HepG2 (cell line): ENCODE measurements at regions not wholly inside any gene's neighbourhood (a gene's known extent, or its start where the extent isn't known, plus 50 kb on each side); places are given as distances from the start of the nearest gene placed in this dataset.

Experiments
- ATAC-seq: fragments of 200-7000 bp; cut with Tn5 transposase; 3 replicates; pipeline ENCODE4 v1.9.1; 2020; ENCODE audit warnings: mild to moderate bottlenecking, moderate library complexity
- BruUV-seq: library from RNA; stranded (reverse); fragments of 400-500 nt; replicated peaks from 2 replicates; lab custom pipeline; 2021; lab: Mats Ljungman, UMichigan
- CTCF ChIA-PET: fragments of 300-600 bp; formaldehyde crosslinking; extraction: SDS; loops from one replicate; lab custom pipeline; 2021; ENCODE audit warnings: low total read pairs, inconsistent platforms, low intra/inter-chr PET ratio; lab: Yijun Ruan, JAX
- POLR2A ChIA-PET: fragments of 350-600 bp; sonication (Branson Sonifier 250); formaldehyde crosslinking; loops from one replicate; lab custom pipeline; 2020; ENCODE audit warnings: antibody characterized with exemption, inconsistent platforms; lab: Yijun Ruan, JAX
- DNase-seq: peaks from one replicate; pipeline ENCODE4 v3.0.0-alpha.2; 2015; ENCODE audit warnings: low spot score
- FAIRE-seq: peaks from 3 replicates; lab custom pipeline; 2011; peaks lifted over from hg19 to GRCh38; lab: Jason Lieb, UNC
- H2AFZ ChIP-seq: one replicate; pipeline ENCODE4 v1.6.1; 2011; ENCODE audit warnings: low read length, inconsistent platforms
- H3K27ac ChIP-seq: fragments of 300-600 bp; 3 replicates; pipeline ENCODE4 v1.8.0; 2011; ENCODE audit warnings: mixed run types, mild to moderate bottlenecking, mixed read lengths, low read length, inconsistent platforms; ENCODE audit not compliant: insufficient read depth; ENCODE audit errors: extremely low read length
- H3K27me3 ChIP-seq, 2 experiments: fragments of 200-600 bp in 1 of 2; 2 replicates in 1 of 2; 3 replicates in 1 of 2; pipeline versions ENCODE4 v1.6.0 to v1.8.0; 2011; ENCODE audit warnings: low read length in 2 of 2, mild to moderate bottlenecking in 2 of 2, moderate library complexity in 2 of 2, inconsistent platforms in 1 of 2; ENCODE audit not compliant: insufficient read depth in 2 of 2, control insufficient read depth in 1 of 2
- H3K36me3 ChIP-seq, 2 experiments: fragments of 200-600 bp in 1 of 2; replicated peaks in 1 of 2; 2 replicates in 1 of 2; 3 replicates in 1 of 2; pipeline versions ENCODE4 v1.5.1 to v1.8.0; 2011; ENCODE audit warnings: low read length in 2 of 2, inconsistent platforms in 1 of 2; ENCODE audit not compliant: insufficient read depth in 2 of 2, control insufficient read depth in 1 of 2
- H3K4me1 ChIP-seq: 2 replicates; pipeline ENCODE4 v1.5.1; 2012; ENCODE audit warnings: low read length, inconsistent platforms; ENCODE audit not compliant: insufficient read depth
- H3K4me2 ChIP-seq: 2 replicates; pipeline ENCODE4 v1.6.0; 2011; ENCODE audit warnings: low read depth, low read length, inconsistent platforms
- H3K4me3 ChIP-seq, 3 experiments: fragments of 200-600 bp in 1 of 3; sonication (generic), shearing (Covaris generic) in 1 of 3; replicated peaks in 1 of 3; 2 replicates each; pipeline ENCODE4 v1.5.1; 2011 to 2016; ENCODE audit warnings: low read length in 3 of 3, inconsistent platforms in 2 of 3, low read depth in 2 of 3, mild to moderate bottlenecking in 2 of 3, control low read depth in 1 of 3, mixed read lengths in 1 of 3; ENCODE audit not compliant: insufficient read depth in 1 of 3
- H3K79me2 ChIP-seq: one replicate; pipeline ENCODE4 v1.6.1; 2011; ENCODE audit warnings: low read length, inconsistent platforms; ENCODE audit not compliant: insufficient read depth
- H3K9ac ChIP-seq: 2 replicates; pipeline ENCODE4 v1.6.0; 2011; ENCODE audit warnings: mild to moderate bottlenecking, low read depth, low read length, inconsistent platforms; ENCODE audit not compliant: insufficient read depth
- H3K9me3 ChIP-seq: 2 replicates; pipeline ENCODE4 v1.5.1; 2012; ENCODE audit warnings: mild to moderate bottlenecking, low read length
- H4K20me1 ChIP-seq: 2 replicates; pipeline ENCODE4 v1.6.0; 2011; ENCODE audit warnings: inconsistent platforms, mild to moderate bottlenecking, low read length, moderate library complexity; ENCODE audit not compliant: insufficient read depth
- LRRFIP1 ChIP-seq: sonication (generic); formaldehyde crosslinking; conservative IDR thresholded peaks from 2 replicates; pipeline ENCODE4 v1.4.0; 2020; ENCODE audit warnings: missing genetic modification reagents
- RAD21 ChIP-seq: fragments of 450-650 bp; formaldehyde crosslinking; IDR thresholded peaks from 2 replicates; pipeline ENCODE4 v1.5.0; 2020; ENCODE audit warnings: mild to moderate bottlenecking
- SMC3 ChIP-seq: IDR thresholded peaks from 2 replicates; pipeline ENCODE4 v1.6.1; 2011; ENCODE audit warnings: low read length, improper control_type of control experiment
- STAG1 ChIP-seq: sonication (generic); formaldehyde crosslinking; IDR thresholded peaks from 2 replicates; pipeline ENCODE4 v1.4.0; 2020; ENCODE audit warnings: missing genetic modification reagents
- ZBTB4 ChIP-seq: sonication (generic); formaldehyde crosslinking; IDR thresholded peaks from 2 replicates; pipeline ENCODE4 v1.4.0; 2020; ENCODE audit warnings: missing genetic modification reagents, mild to moderate bottlenecking, borderline replicate concordance
- ZNF224 ChIP-seq: sonication (generic); formaldehyde crosslinking; IDR thresholded peaks from 2 replicates; pipeline ENCODE4 v1.5.0; 2020; ENCODE audit warnings: mild to moderate bottlenecking, missing genetic modification reagents
- ZNF839 ChIP-seq: sonication (generic); formaldehyde crosslinking; IDR thresholded peaks from 2 replicates; pipeline ENCODE4 v1.4.0; 2020; ENCODE audit warnings: missing genetic modification reagents, mild to moderate bottlenecking, borderline replicate concordance
- WGBS: methylation state at CpG from one replicate; pipeline ENCODE4 v1.1.6; 2017; ENCODE audit warnings: low lambda C conversion rate; 5-methylcytosine and 5-hydroxymethylcytosine counted together
- in situ Hi-C: cut with HindIII; loops from 2 replicates; pipeline ENCODE4 v1.10.0; 2017; ENCODE audit warnings: low pct_unique_long_range_greater_than_20kb; ENCODE audit not compliant: extremely low pct_ligation_motif_present
- intact Hi-C: fragments of 100-400 bp; cut with micrococcal nuclease; formaldehyde crosslinking; loops from one replicate; pipeline ENCODE4 v1.10.0; 2022; ENCODE audit not compliant: unreplicated experiment
- TF ChIP-seq, protein P1 (sequence below): sonication (generic); formaldehyde crosslinking; IDR thresholded peaks from 2 replicates; pipeline ENCODE4 v1.5.0; 2020; ENCODE audit warnings: mild to moderate bottlenecking, missing genetic modification reagents, moderate library complexity

- TF ChIP-seq ZNF839 = no peak
- TF ChIP-seq ZNF224 = no peak
- TF ChIP-seq ZBTB4 (CRISPR knock-in tag) = no peak
Measured at GRCh38 chr18:27750923-27751322, 426.0 kb downstream of the CDH2 start (continued).

DNA sequence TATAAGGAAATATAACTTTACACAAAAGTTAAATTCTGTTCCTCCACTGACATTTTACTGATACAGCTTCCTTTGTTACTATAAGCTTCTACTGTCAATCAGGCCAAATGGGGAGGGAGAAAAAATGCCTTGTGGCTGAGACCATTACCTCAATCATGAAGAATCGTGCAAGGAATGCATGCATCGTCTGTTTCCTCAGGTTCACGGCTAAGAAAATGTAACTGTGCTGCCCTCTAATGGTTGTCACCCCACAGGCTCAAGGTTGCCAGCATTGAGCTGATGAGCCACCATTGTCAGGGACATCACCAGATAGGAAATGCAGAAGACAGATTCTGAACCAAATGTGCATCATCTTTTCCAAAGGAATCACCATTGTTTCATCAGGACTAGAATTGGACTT lies 426.9 kb downstream of the CDH2 start:
- in situ Hi-C loops (no loop called here), intact Hi-C loops (loop anchor here (1.0 kb wide), 2 partner anchors 65 to 145 kb away; no protein-coding TSS in a partner anchor)
- H3K4me1 ChIP-seq = no peaks in the 10 kb centered on the region
- ChIA-PET POLR2A (no interaction called here), CTCF (interaction anchor here (1.5 kb wide), 1 partner anchor 64 kb away, joined by 8 read pairs; no protein-coding TSS in a partner anchor)
- ATAC-seq (peak; percentile 75), DNase-seq (peak; percentile 16), FAIRE-seq (peak; percentile 73)
- H3K27ac ChIP-seq = no peak overlapping the region
- no peak overlapping the region for H3K4me3 ChIP-seq
- H3K4me2 ChIP-seq = no peak overlapping the region
- H3K36me3 ChIP-seq = no peaks in the 10 kb centered on the region
- H3K27me3 ChIP-seq = no peaks in the 10 kb centered on the region
- H2AFZ ChIP-seq = no peak overlapping the region
- no peak overlapping the region for H3K9ac ChIP-seq
- H3K79me2 ChIP-seq = no peaks in the 10 kb centered on the region
- no peaks in the 10 kb centered on the region for H4K20me1 ChIP-seq
- no peaks in the 10 kb centered on the region for H3K9me3 ChIP-seq
- WGBS = 0% methylated on average over 3 of the region's 3 CpGs
- TF ChIP-seq STAG1 = peak; percentile 65
- TF ChIP-seq LRRFIP1 (CRISPR knock-in tag) = no peak
- TF ChIP-seq, protein P1, sequence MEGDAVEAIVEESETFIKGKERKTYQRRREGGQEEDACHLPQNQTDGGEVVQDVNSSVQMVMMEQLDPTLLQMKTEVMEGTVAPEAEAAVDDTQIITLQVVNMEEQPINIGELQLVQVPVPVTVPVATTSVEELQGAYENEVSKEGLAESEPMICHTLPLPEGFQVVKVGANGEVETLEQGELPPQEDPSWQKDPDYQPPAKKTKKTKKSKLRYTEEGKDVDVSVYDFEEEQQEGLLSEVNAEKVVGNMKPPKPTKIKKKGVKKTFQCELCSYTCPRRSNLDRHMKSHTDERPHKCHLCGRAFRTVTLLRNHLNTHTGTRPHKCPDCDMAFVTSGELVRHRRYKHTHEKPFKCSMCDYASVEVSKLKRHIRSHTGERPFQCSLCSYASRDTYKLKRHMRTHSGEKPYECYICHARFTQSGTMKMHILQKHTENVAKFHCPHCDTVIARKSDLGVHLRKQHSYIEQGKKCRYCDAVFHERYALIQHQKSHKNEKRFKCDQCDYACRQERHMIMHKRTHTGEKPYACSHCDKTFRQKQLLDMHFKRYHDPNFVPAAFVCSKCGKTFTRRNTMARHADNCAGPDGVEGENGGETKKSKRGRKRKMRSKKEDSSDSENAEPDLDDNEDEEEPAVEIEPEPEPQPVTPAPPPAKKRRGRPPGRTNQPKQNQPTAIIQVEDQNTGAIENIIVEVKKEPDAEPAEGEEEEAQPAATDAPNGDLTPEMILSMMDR (CRISPR knock-in tag) = peak; percentile 62
- 0 out of 2 replicates have a peak, but pooled peaks have one; percentile 31 for TF ChIP-seq RAD21
- 0 out of 2 replicates have a peak, but pooled peaks have one; percentile 11 for TF ChIP-seq SMC3
- BruUV-seq = no TSS peak
